ENCODE measurements at regions not wholly inside any gene's neighbourhood (a gene's known extent, or its start where the extent isn't known, plus 50 kb on each side); places are given as distances from the start of the nearest gene placed in this dataset.

DNA sequence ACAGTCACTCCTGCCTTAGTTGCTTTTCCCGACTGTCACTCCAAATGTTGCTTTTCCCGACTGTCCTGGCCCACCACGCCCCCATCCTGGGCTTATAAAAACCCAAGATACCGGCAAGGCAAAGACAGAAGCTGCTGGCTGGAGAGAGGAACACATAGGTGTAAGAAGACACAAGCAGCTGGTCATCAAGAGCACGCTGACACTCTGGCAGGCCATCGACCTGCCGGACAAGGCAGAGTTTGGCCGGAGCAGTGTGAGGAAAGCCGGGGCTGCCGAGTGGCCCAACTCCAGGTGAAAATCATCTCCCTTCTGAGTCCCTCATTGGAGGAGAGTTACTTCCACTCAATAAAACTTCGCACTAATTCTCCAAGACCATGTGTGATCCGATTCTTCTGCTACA lies 349.5 kb downstream of the SLITRK1 start:
- Histone ChIP-seq H3K9me3 (ENCODE audit: low read length) (no peaks in the 10 kb centered on the region), H3K4me3 (ENCODE audit: low read depth in 1 of 2, low read length in 2 of 2) (no peak overlapping the region), H3K27ac (ENCODE audit: low read depth, low read length) (no peak overlapping the region), H3K4me1 (ENCODE audit: insufficient read depth, low read length) (no peaks in the 10 kb centered on the region), H3K36me3 (ENCODE audit: insufficient read depth, low read length) (no peaks in the 10 kb centered on the region), H3K27me3 (ENCODE audit: control insufficient read depth in 1 of 2, insufficient read depth in 2 of 2, low read length in 2 of 2) (no peaks in the 10 kb centered on the region), H3K9ac (ENCODE audit: low read length) (no peak overlapping the region)

DNA sequence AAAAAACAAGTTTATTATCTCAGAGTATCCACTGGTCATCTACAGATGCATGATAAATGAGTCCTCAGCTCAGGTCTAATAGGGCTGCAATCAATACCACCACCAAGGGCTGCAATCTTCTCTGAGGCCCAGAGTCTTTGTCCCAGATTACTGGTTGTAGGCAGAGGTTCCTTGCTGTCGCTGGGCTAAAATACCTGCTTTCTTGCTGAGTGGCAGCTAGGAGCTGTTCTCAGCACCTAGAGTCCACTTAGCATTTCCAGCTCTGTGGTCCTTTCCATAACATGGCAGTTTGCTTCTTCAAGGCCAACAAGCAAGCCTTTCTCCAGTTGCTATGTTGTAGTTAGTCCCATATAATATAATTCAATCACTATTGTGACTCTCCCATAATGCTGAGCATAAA lies 351.3 kb downstream of the SLITRK1 start:
- Histone ChIP-seq H3K9me3 (ENCODE audit: low read length) (no peaks in the 10 kb centered on the region), H3K4me3 (ENCODE audit: low read depth in 1 of 2, low read length in 2 of 2) (no peak overlapping the region), H3K27ac (ENCODE audit: low read depth, low read length) (no peak overlapping the region), H3K4me1 (ENCODE audit: insufficient read depth, low read length) (no peaks in the 10 kb centered on the region), H3K36me3 (ENCODE audit: insufficient read depth, low read length) (no peaks in the 10 kb centered on the region), H3K27me3 (ENCODE audit: control insufficient read depth in 1 of 2, insufficient read depth in 2 of 2, low read length in 2 of 2) (no peaks in the 10 kb centered on the region), H3K9ac (ENCODE audit: low read length) (no peak overlapping the region)

DNA sequence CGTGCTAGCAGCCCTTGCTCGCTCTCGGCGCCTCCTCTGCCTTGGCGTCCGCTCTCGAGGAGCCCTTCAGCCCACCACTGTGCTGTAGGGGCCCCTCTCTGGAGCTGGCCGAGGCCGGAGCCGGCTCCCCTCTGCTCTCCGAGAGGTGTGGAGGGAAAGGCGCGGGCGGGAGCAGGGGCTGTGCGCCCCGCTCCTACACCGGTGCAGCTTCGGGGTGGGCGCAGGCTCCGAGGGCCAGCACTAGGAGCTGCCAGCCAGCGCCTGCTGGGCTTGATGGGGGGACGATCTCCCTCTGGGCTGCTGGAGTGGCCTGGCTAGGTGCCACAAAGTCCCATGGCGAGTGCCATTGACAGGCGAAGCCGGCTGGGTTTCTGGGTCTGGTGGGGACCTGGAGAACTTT lies 365.5 kb downstream of the SLITRK1 start:
- no peak overlapping the region for H3K27ac ChIP-seq (ENCODE audit: low read depth, low read length)
- H3K27me3 ChIP-seq (ENCODE audit: control insufficient read depth in 1 of 2, insufficient read depth in 2 of 2, low read length in 2 of 2), result no peaks in the 10 kb centered on the region
- no peak overlapping the region for H3K4me3 ChIP-seq (ENCODE audit: low read depth in 1 of 2, low read length in 2 of 2)
- no peaks in the 10 kb centered on the region for H3K4me1 ChIP-seq (ENCODE audit: insufficient read depth, low read length)
- no peaks in the 10 kb centered on the region for H3K9me3 ChIP-seq (ENCODE audit: low read length)
- H3K36me3 ChIP-seq (ENCODE audit: insufficient read depth, low read length), result no peaks in the 10 kb centered on the region
- H3K9ac ChIP-seq (ENCODE audit: low read length), result no peak overlapping the region

DNA sequence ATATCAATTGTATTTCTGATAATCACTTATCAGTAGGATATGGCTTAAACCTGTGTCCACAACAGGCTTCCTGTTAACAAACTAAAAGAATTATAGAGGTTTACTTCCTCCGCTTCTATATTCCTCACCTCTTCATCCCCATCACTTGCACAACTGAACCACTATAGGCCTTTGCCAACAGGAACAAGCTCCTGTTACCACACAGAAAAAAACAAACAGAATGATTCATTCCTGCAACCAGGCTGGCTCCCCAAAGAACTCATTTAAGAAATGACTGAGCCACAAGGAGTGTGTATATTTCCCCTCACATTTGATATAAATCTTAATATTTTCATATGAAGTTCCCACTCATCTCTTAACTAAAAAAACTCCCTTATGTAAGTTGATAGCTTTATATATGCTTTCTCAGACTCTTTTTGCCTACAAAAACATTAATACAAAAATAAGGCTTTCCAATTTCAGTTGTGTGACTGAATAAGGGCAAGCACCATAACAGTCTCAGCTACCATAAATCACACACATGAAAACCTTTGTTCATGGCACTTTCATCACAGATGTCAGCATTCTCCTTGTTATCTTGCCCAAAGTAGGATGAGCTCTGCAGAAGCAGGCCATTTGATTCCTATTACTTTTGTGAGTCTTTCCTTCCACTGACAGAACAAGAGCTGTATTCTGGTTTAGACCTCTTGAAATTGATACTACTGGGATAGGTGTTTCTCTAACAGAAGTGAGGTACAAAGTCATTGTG lies 366.8 kb downstream of the SLITRK1 start:
- no peaks in the 10 kb centered on the region for H3K27me3 ChIP-seq (ENCODE audit: control insufficient read depth in 1 of 2, insufficient read depth in 2 of 2, low read length in 2 of 2)
- no peak overlapping the region for H3K27ac ChIP-seq (ENCODE audit: low read depth, low read length)
- H3K4me1 ChIP-seq (ENCODE audit: insufficient read depth, low read length), result no peaks in the 10 kb centered on the region
- no peak overlapping the region for H3K4me3 ChIP-seq (ENCODE audit: low read depth in 1 of 2, low read length in 2 of 2)
- H3K36me3 ChIP-seq (ENCODE audit: insufficient read depth, low read length), result no peaks in the 10 kb centered on the region
- H3K9me3 ChIP-seq (ENCODE audit: low read length), result no peaks in the 10 kb centered on the region
- no peak overlapping the region for H3K9ac ChIP-seq (ENCODE audit: low read length)

DNA sequence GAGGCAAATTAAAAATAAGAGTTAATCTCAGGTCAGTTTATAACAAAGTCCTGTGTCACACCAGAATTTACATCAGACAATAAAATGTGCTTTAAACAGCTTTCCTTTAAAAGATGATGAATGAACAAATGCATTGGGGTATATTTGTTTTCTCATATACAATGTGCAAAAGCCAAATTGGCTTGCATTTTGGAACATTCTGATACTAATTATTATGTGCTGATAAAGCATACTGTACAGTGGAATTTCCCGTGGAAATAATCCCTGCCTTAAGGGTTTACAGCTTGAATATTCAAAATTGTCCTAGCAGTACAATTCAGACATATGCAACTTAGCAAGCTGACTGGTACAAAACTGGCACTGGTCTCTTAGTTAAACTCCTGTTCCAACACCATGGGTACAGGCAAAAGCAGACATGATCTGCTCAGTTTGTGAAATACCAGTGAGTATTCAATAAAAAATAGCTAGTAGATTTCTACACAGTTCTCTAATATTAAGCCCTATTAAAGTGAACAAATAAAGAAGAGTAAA lies 373.4 kb downstream of the SLITRK1 start:
- H3K9ac ChIP-seq (ENCODE audit: low read length), result no peak overlapping the region
- no peaks in the 10 kb centered on the region for H3K36me3 ChIP-seq (ENCODE audit: insufficient read depth, low read length)
- no peaks in the 10 kb centered on the region for H3K4me1 ChIP-seq (ENCODE audit: insufficient read depth, low read length)
- H3K27me3 ChIP-seq (ENCODE audit: control insufficient read depth in 1 of 2, insufficient read depth in 2 of 2, low read length in 2 of 2), result no peaks in the 10 kb centered on the region
- no peak overlapping the region for H3K4me3 ChIP-seq (ENCODE audit: low read depth in 1 of 2, low read length in 2 of 2)
- H3K9me3 ChIP-seq (ENCODE audit: low read length), result no peaks in the 10 kb centered on the region
- no peak overlapping the region for H3K27ac ChIP-seq (ENCODE audit: low read depth, low read length)

DNA sequence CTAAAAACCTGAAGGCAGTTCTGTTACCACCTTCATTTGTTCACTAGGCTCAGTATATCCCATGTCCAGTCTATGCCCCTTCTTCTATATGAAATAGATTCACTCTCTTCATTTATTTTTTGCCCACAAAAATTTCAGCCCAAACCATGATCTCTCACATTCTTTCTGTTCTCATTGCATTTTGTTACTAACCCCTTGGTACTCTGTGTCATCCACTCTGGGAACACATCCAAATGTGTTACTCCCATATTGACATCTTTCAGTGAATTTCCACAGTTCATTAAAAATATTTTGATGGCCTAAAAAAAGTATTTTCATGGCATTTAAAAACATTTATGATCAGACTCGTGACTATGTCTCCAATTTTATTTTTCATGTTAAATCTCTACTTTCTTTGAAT lies 378.9 kb downstream of the SLITRK1 start:
- Histone ChIP-seq H3K9me3 (ENCODE audit: low read length) (no peaks in the 10 kb centered on the region), H3K4me3 (ENCODE audit: low read depth in 1 of 2, low read length in 2 of 2) (no peak overlapping the region), H3K4me1 (ENCODE audit: insufficient read depth, low read length) (no peaks in the 10 kb centered on the region)

DNA sequence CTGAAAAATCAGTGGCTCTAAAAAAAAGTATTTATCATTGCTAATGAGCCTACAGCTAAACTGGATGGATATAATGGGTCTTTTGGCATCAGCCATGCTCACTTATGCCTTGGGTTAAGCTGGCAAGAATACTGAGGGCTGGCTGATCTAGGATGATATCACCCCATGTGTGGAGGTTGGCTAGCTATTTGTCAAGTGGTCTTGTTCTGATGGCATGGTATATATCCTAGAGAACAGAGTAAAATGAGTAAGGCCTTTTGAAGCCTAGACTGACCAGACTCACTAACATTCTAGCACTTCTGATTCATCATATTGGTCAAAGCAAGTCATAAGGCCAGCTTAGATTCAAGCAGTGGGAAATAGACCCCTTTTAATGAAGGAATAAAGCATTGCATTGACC lies 383.0 kb downstream of the SLITRK1 start:
- H3K27ac ChIP-seq (ENCODE audit: low read depth, low read length), result no peak overlapping the region
- no peaks in the 10 kb centered on the region for H3K27me3 ChIP-seq (ENCODE audit: control insufficient read depth in 1 of 2, insufficient read depth in 2 of 2, low read length in 2 of 2)
- H3K4me3 ChIP-seq (ENCODE audit: low read depth in 1 of 2, low read length in 2 of 2), result no peak overlapping the region
- H3K9ac ChIP-seq (ENCODE audit: low read length), result no peak overlapping the region
- no peaks in the 10 kb centered on the region for H3K9me3 ChIP-seq (ENCODE audit: low read length)
- H3K36me3 ChIP-seq (ENCODE audit: insufficient read depth, low read length), result no peaks in the 10 kb centered on the region
- no peaks in the 10 kb centered on the region for H3K4me1 ChIP-seq (ENCODE audit: insufficient read depth, low read length)

More for the DNA sequence above, 378.9 kb downstream of the SLITRK1 start:
- H3K27me3 ChIP-seq (ENCODE audit: control insufficient read depth in 1 of 2, insufficient read depth in 2 of 2, low read length in 2 of 2), result no peaks in the 10 kb centered on the region
- no peaks in the 10 kb centered on the region for H3K36me3 ChIP-seq (ENCODE audit: insufficient read depth, low read length)
- H3K27ac ChIP-seq (ENCODE audit: low read depth, low read length), result no peak overlapping the region
- no peak overlapping the region for H3K9ac ChIP-seq (ENCODE audit: low read length)

DNA sequence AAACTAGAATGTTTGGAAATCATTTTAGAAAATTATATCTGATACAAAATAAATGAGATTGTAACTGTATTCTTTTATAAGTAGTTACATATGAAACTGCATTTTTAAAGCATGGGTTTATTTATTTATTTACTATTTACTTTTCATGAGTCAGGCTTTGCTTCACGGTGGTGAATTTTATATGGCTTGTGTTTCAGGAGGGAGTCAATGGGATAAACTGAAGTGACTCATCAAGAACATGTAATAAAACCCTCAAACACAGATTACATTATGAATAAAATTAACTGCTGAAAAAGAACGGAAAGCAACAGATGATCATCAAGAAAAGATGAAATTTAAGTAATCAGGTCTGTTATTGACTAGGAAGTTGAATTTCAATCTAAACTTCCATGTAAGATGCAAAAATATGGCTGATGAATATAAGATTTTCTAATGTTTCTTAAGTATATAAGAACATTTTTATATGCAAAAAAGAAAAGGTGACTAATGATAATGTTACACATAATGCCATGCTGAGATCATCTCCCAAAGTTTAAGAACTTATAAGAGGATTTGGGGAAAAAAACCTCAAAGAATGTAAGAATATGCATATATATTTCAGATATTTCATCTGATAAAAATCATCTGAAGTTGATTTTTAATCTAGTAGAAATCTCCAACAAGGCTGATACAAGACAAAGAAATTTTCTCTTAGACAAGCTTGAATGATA lies 383.6 kb downstream of the SLITRK1 start:
- H3K4me1 ChIP-seq (ENCODE audit: insufficient read depth, low read length), result no peaks in the 10 kb centered on the region
- H3K27me3 ChIP-seq (ENCODE audit: control insufficient read depth in 1 of 2, insufficient read depth in 2 of 2, low read length in 2 of 2), result no peaks in the 10 kb centered on the region
- H3K4me3 ChIP-seq (ENCODE audit: low read depth in 1 of 2, low read length in 2 of 2), result no peak overlapping the region
- H3K36me3 ChIP-seq (ENCODE audit: insufficient read depth, low read length), result no peaks in the 10 kb centered on the region
- no peaks in the 10 kb centered on the region for H3K9me3 ChIP-seq (ENCODE audit: low read length)
- H3K27ac ChIP-seq (ENCODE audit: low read depth, low read length), result no peak overlapping the region
- no peak overlapping the region for H3K9ac ChIP-seq (ENCODE audit: low read length)

DNA sequence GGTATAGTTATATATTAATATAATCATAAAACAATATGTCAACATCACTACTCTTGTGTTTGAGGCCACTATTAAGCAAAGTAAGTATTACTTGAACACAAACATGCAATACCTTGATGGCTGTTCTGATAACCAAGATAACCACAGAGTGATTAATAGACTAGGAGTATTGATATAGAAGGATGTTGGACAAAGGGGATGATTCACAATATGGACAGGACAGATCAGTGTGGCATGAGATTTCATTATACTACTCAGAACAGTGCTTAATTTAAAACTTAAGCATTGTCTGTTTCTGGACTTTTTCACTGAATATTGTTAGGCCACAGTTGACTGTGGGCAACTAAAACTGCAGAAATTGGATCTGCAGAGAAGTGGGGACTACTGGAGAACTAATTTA lies 384.2 kb downstream of the SLITRK1 start:
- Histone ChIP-seq H3K9ac (ENCODE audit: low read length) (no peak overlapping the region), H3K36me3 (ENCODE audit: insufficient read depth, low read length) (no peaks in the 10 kb centered on the region), H3K4me3 (ENCODE audit: low read depth in 1 of 2, low read length in 2 of 2) (no peak overlapping the region), H3K9me3 (ENCODE audit: low read length) (no peaks in the 10 kb centered on the region), H3K4me1 (ENCODE audit: insufficient read depth, low read length) (no peaks in the 10 kb centered on the region), H3K27me3 (ENCODE audit: control insufficient read depth in 1 of 2, insufficient read depth in 2 of 2, low read length in 2 of 2) (no peaks in the 10 kb centered on the region), H3K27ac (ENCODE audit: low read depth, low read length) (no peak overlapping the region)

DNA sequence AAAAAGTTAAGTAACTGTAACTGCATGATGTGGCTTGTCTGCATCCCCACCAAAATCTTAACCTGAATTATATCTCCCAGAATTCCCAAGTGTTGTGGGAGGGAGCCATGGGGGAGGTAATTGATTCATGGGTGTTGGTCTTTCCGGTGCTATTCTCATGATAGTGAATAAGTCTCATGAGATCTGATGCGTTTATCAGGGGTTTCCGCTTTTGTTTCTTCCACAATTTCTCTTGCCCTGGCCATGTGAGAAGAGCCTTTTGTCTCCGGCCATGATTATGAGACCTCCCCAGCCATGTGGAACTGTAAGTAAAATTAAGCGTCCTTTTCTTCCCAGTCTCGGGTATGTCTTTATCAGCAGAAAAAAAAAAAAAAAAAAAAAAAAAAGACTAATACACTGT lies 385.8 kb downstream of the SLITRK1 start:
- H3K4me3 ChIP-seq (ENCODE audit: low read depth in 1 of 2, low read length in 2 of 2), result no peak overlapping the region
- no peaks in the 10 kb centered on the region for H3K36me3 ChIP-seq (ENCODE audit: insufficient read depth, low read length)
- H3K27ac ChIP-seq (ENCODE audit: low read depth, low read length), result no peak overlapping the region
- H3K27me3 ChIP-seq (ENCODE audit: control insufficient read depth in 1 of 2, insufficient read depth in 2 of 2, low read length in 2 of 2), result no peaks in the 10 kb centered on the region
- no peak overlapping the region for H3K9ac ChIP-seq (ENCODE audit: low read length)
- H3K9me3 ChIP-seq (ENCODE audit: low read length), result no peaks in the 10 kb centered on the region
- no peaks in the 10 kb centered on the region for H3K4me1 ChIP-seq (ENCODE audit: insufficient read depth, low read length)

DNA sequence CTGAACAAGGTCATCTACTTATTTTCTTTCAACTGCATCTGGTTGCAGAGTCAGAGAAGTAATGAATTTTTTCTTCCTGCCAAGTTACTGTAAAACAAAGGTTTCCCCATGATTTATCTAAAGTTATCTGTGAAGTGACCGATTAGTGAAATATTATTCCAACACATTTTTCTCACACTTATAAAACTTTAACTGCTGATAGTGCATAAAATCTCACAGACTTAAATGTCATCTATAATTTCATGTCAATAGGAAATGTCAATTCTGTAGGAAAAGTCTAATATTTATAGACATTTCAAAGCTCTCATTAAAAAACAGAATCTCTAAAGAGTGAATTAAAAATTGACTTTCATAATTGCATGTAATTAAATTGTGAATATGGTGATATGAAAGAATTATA lies 397.2 kb downstream of the SLITRK1 start:
- Histone ChIP-seq H3K4me1 (ENCODE audit: insufficient read depth, low read length) (no peaks in the 10 kb centered on the region), H3K27ac (ENCODE audit: low read depth, low read length) (no peak overlapping the region), H3K27me3 (ENCODE audit: control insufficient read depth in 1 of 2, insufficient read depth in 2 of 2, low read length in 2 of 2) (no peaks in the 10 kb centered on the region), H3K9ac (ENCODE audit: low read length) (no peak overlapping the region), H3K9me3 (ENCODE audit: low read length) (no peaks in the 10 kb centered on the region), H3K4me3 (ENCODE audit: low read depth in 1 of 2, low read length in 2 of 2) (no peak overlapping the region), H3K36me3 (ENCODE audit: insufficient read depth, low read length) (no peaks in the 10 kb centered on the region)

DNA sequence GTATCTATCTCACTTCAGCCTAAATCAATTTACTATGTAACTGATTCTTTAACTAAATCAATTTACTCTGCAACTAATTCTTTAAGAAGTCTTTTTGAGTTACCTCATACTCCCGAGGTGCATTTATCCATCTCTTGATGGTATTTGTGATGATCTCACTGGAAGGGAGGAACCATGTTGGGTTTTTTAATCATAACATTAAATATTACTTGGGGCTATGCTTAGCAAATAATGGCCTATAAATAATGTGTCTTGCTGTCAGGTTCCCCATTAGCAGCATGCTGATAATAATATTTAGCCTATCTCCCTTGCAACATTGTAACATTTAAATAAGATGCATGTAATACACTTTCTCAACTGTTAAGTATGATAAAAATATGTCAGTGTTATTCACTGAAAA lies 411.3 kb downstream of the SLITRK1 start:
- no peak overlapping the region for H3K9ac ChIP-seq (ENCODE audit: low read length)
- H3K36me3 ChIP-seq (ENCODE audit: insufficient read depth, low read length), result no peaks in the 10 kb centered on the region

More for the DNA sequence above, 411.3 kb downstream of the SLITRK1 start:
- H3K4me1 ChIP-seq (ENCODE audit: insufficient read depth, low read length), result no peaks in the 10 kb centered on the region
- no peak overlapping the region for H3K27ac ChIP-seq (ENCODE audit: low read depth, low read length)
- no peaks in the 10 kb centered on the region for H3K27me3 ChIP-seq (ENCODE audit: control insufficient read depth in 1 of 2, insufficient read depth in 2 of 2, low read length in 2 of 2)
- H3K9me3 ChIP-seq (ENCODE audit: low read length), result no peaks in the 10 kb centered on the region
- H3K4me3 ChIP-seq (ENCODE audit: low read depth in 1 of 2, low read length in 2 of 2), result no peak overlapping the region

Data from muscle layer of colon (tissue), 2 donors.